Mesothelial cell of epicardium (in vitro differentiated cells): ENCODE measurements at regions not wholly inside any gene's neighbourhood (a gene's known extent, or its start where the extent isn't known, plus 50 kb on each side); places are given as distances from the start of the nearest gene placed in this dataset.
"Not testable (repeated sequence)": the region's sequence is repeated elsewhere in the genome, so short reads cannot be mapped to it uniquely, and the experiment has no call there.

Experiments used
- DNase-seq, 2 experiments: peaks; one replicate each; pipeline ENCODE4 v3.0.0; 2021; ENCODE audit warnings: low spot score in 2 of 2; ENCODE audit not compliant: unreplicated experiment in 2 of 2
- H3K27ac Mint-ChIP-seq: 2 replicates; pipeline ENCODE4 v1.8.0; 2021; ENCODE audit warnings: mixed read lengths
- H3K27me3 Mint-ChIP-seq: 2 replicates; pipeline ENCODE4 v1.8.0; 2021; ENCODE audit warnings: low read depth, mixed read lengths
- H3K36me3 Mint-ChIP-seq: 2 replicates; pipeline ENCODE4 v1.8.0; 2021; ENCODE audit warnings: mixed read lengths
- H3K4me1 Mint-ChIP-seq: 2 replicates; pipeline ENCODE4 v1.8.0; 2021; ENCODE audit warnings: mixed read lengths
- H3K4me3 Mint-ChIP-seq: 2 replicates; pipeline ENCODE4 v1.8.0; 2021; ENCODE audit warnings: mild to moderate bottlenecking, moderate library complexity, mixed read lengths
- H3K9me3 Mint-ChIP-seq: 2 replicates; pipeline ENCODE4 v1.8.0; 2021; ENCODE audit warnings: mixed read lengths
- TF ChIP-seq, protein P1 (sequence below): fragments of 200-600 bp; sonication (generic); IDR thresholded peaks from one replicate; pipeline ENCODE4 v1.5.0; 2021; ENCODE audit warnings: antibody characterized with exemption; ENCODE audit not compliant: unreplicated experiment

GRCh38 chr6:67879105-67879904 is 755.8 kb upstream of the ADGRB3 start:
- H3K36me3 Mint-ChIP-seq, H3K4me3 Mint-ChIP-seq, H3K27me3 Mint-ChIP-seq, DNase-seq, H3K4me1 Mint-ChIP-seq, H3K27ac Mint-ChIP-seq, H3K9me3 Mint-ChIP-seq: not testable (repeated sequence)

DNA sequence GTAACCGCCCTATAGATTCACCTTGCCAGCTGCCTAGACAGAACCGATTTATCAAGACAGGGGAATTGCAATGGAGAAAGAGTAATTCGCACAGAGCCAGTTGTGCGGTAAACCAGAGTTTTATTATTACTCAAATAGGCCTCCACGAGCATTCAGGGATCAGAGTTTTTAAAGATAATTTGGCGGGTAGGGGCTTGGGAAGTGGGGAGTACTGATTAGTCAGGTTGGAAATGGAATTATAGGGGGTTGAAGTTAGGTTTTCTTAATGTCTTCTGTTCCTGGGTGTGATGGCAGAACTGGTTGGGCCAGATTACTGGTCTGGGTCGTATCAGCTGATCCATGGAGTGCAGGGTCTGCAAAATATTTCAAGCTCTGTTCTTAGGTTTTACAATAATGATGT is 756.9 kb upstream of the ADGRB3 start:
- H3K27ac Mint-ChIP-seq, DNase-seq: not testable (repeated sequence)

DNA sequence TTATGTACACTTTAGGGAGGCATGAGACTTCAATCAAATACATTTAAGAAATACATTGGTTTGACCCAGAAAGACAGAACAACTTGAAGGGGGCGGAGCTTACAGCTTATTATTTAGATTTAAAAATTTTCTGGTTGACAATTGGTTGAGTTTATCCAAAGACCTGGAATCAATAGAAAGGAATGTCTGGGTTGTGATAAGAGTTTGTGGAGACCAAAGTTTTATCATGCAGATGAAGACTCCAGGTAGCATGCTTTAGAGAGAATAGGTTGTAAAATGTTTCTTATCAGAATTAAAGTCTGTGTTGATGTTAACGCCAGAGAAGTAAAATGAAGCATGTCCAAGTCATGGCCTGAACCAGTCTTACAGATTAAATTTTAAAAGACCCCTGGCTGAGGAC is 757.8 kb upstream of the ADGRB3 start:
- TF ChIP-seq, protein P1, sequence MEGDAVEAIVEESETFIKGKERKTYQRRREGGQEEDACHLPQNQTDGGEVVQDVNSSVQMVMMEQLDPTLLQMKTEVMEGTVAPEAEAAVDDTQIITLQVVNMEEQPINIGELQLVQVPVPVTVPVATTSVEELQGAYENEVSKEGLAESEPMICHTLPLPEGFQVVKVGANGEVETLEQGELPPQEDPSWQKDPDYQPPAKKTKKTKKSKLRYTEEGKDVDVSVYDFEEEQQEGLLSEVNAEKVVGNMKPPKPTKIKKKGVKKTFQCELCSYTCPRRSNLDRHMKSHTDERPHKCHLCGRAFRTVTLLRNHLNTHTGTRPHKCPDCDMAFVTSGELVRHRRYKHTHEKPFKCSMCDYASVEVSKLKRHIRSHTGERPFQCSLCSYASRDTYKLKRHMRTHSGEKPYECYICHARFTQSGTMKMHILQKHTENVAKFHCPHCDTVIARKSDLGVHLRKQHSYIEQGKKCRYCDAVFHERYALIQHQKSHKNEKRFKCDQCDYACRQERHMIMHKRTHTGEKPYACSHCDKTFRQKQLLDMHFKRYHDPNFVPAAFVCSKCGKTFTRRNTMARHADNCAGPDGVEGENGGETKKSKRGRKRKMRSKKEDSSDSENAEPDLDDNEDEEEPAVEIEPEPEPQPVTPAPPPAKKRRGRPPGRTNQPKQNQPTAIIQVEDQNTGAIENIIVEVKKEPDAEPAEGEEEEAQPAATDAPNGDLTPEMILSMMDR, result no peak
- Mint-ChIP-seq H3K27me3 (no peaks in the 10 kb centered on the region), H3K9me3 (peaks cover 19% of the 10 kb centered on the region), H3K4me1 (no peaks in the 10 kb centered on the region), H3K27ac (no peak overlapping the region), H3K4me3 (no peak overlapping the region), H3K36me3 (no peaks in the 10 kb centered on the region)
- DNase-seq, result no peak

More for the DNA sequence above, 756.9 kb upstream of the ADGRB3 start:
- H3K4me1 Mint-ChIP-seq, H3K4me3 Mint-ChIP-seq, H3K36me3 Mint-ChIP-seq, H3K27me3 Mint-ChIP-seq: not testable (repeated sequence)
- peaks cover 17% of the 10 kb centered on the region for H3K9me3 Mint-ChIP-seq

DNA sequence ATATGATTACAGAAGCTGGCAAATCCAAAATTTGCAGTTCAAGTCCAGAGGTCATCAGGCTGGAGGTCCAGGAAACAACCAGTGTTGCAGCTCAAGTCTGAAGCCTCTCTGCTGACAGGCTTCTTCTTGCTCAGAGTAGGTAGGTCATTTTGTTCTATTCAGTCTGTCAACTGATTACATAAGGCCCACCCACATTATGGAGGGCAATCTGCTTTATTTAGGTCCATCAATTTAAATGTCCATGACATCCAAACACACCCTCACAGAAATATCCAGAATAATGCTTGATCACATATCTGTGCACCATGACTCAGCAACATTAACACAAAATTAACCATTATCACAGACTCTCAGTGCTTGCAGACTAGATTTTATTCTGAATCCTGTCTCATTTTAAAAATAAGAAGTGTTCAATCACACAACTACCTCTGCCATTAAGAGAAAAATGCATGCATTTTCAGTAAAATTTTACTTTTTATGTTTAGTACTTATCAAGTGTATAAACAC is 759.2 kb upstream of the ADGRB3 start:
- H3K27me3 Mint-ChIP-seq, result no peaks in the 10 kb centered on the region
- no peak overlapping the region for H3K4me3 Mint-ChIP-seq
- H3K27ac Mint-ChIP-seq, result no peak overlapping the region
- peaks cover 19% of the 10 kb centered on the region for H3K9me3 Mint-ChIP-seq
- no peaks in the 10 kb centered on the region for H3K36me3 Mint-ChIP-seq
- TF ChIP-seq, protein P1, result no peak
- H3K4me1 Mint-ChIP-seq, result no peaks in the 10 kb centered on the region
- no peak for DNase-seq

GRCh38 chr6:67870321-67870720 is 764.8 kb upstream of the ADGRB3 start:
- H3K27ac Mint-ChIP-seq, result no peak overlapping the region
- H3K4me1 Mint-ChIP-seq, result no peaks in the 10 kb centered on the region

GRCh38 chr6:67863346-67863745 is 771.7 kb upstream of the ADGRB3 start:
- TF ChIP-seq, protein P1, result no peak
- Mint-ChIP-seq H3K9me3 (peaks cover 22% of the 10 kb centered on the region), H3K27ac (no peak overlapping the region), H3K27me3 (no peaks in the 10 kb centered on the region), H3K36me3 (peaks cover 2% of the 10 kb centered on the region), H3K4me3 (no peak overlapping the region), H3K4me1 (no peaks in the 10 kb centered on the region)
- DNase-seq, result no peak

More at GRCh38 chr6:67870321-67870720, 764.8 kb upstream of the ADGRB3 start:
- H3K9me3 Mint-ChIP-seq, result peaks cover 19% of the 10 kb centered on the region
- no peaks in the 10 kb centered on the region for H3K36me3 Mint-ChIP-seq
- TF ChIP-seq, protein P1, result no peak
- H3K27me3 Mint-ChIP-seq, result no peaks in the 10 kb centered on the region
- DNase-seq, result no peak
- H3K4me3 Mint-ChIP-seq, result no peak overlapping the region
